Endothelial cell of umbilical vein (primary cell): ENCODE measurements at regions not wholly inside any gene's neighbourhood (a gene's known extent, or its start where the extent isn't known, plus 50 kb on each side); places are given as distances from the start of the nearest gene placed in this dataset.

Experiments used
- BruUV-seq: library from RNA; stranded (reverse); fragments of 400-500 nt; replicated peaks from 2 replicates; lab custom pipeline; 2021; lab: Mats Ljungman, UMichigan
- CTCF ChIA-PET: fragments of 300-600, 350-600 bp; sonication (Branson Sonifier 250); formaldehyde crosslinking; loops from one replicate; lab custom pipeline; 2021; ENCODE audit warnings: antibody characterized with exemption, inconsistent platforms; lab: Charles Lee
- POLR2A ChIA-PET: fragments of 300-600, 350-600 bp; sonication (Branson Sonifier 250); formaldehyde crosslinking; loops from one replicate; lab custom pipeline; 2021; ENCODE audit warnings: antibody characterized with exemption, inconsistent platforms; lab: Charles Lee
- DNase-seq: peaks from one replicate; pipeline ENCODE4 v3.0.0-alpha.2; 2011; ENCODE audit warnings: low read depth, low spot score
- FAIRE-seq: peaks from 2 replicates; lab custom pipeline; 2011; peaks lifted over from hg19 to GRCh38; lab: Jason Lieb, UNC
- H2AFZ ChIP-seq: 2 replicates; pipeline ENCODE4 v1.6.0; 2012; ENCODE audit warnings: low read depth, low read length, control low read depth, inconsistent platforms
- H3K27ac ChIP-seq: 2 replicates; pipeline ENCODE4 v1.5.1; 2011; ENCODE audit warnings: low read depth, mild to moderate bottlenecking, control low read depth, low read length, moderate library complexity; ENCODE audit not compliant: insufficient read depth
- H3K27me3 ChIP-seq, 2 experiments: 2 replicates each; pipeline versions ENCODE4 v1.6.0 to v1.6.1; 2011; ENCODE audit warnings: low read length in 2 of 2, mixed read lengths in 1 of 2; ENCODE audit not compliant: control insufficient read depth in 2 of 2, insufficient read depth in 2 of 2
- H3K36me3 ChIP-seq, 2 experiments: 2 replicates in 1 of 2; 3 replicates in 1 of 2; pipeline ENCODE4 v1.5.1; 2011; ENCODE audit warnings: low read length in 2 of 2, mild to moderate bottlenecking in 1 of 2, moderate library complexity in 1 of 2; ENCODE audit not compliant: control insufficient read depth in 2 of 2, insufficient read depth in 2 of 2; ENCODE audit errors: extremely low read depth in 1 of 2
- H3K4me1 ChIP-seq: 3 replicates; pipeline ENCODE4 v1.5.1; 2011; ENCODE audit warnings: mild to moderate bottlenecking, low read length; ENCODE audit not compliant: control insufficient read depth, insufficient read depth; ENCODE audit errors: extremely low read depth
- H3K4me2 ChIP-seq: 2 replicates; pipeline ENCODE4 v1.6.1; 2011; ENCODE audit warnings: low read length, control low read depth, mixed read lengths; ENCODE audit not compliant: insufficient read depth
- H3K4me3 ChIP-seq, 3 experiments: fragments of 200-600 bp in 1 of 3; sonication (generic), shearing (Covaris generic) in 1 of 3; replicated peaks in 1 of 3; 2 replicates each; pipeline ENCODE4 v1.5.1; 2011 to 2016; ENCODE audit warnings: control low read depth in 3 of 3, low read length in 3 of 3, mild to moderate bottlenecking in 2 of 3, inconsistent platforms in 1 of 3, low read depth in 1 of 3, moderate library complexity in 1 of 3; ENCODE audit not compliant: insufficient read depth in 1 of 3
- H3K79me2 ChIP-seq: 2 replicates; pipeline ENCODE4 v1.6.0; 2012; ENCODE audit warnings: low read length, inconsistent platforms; ENCODE audit not compliant: control insufficient read depth, insufficient read depth
- H3K9ac ChIP-seq: replicated peaks from 2 replicates; pipeline ENCODE3; 2011; ENCODE audit warnings: low read length, control low read depth; ENCODE audit not compliant: insufficient read depth; ENCODE audit errors: extremely low read depth
- H3K9me1 ChIP-seq: replicated peaks from 3 replicates; pipeline ENCODE4 v1.6.0; 2011; ENCODE audit warnings: mild to moderate bottlenecking, low read length; ENCODE audit not compliant: control insufficient read depth, insufficient read depth; ENCODE audit errors: extremely low read depth
- H3K9me3 ChIP-seq: replicated peaks from 2 replicates; pipeline ENCODE4 v1.5.1; 2012; ENCODE audit warnings: low read length, inconsistent platforms; ENCODE audit not compliant: control insufficient read depth, insufficient read depth
- H4K20me1 ChIP-seq: replicated peaks from 2 replicates; pipeline ENCODE3; 2011; ENCODE audit warnings: mild to moderate bottlenecking, low read length; ENCODE audit not compliant: control insufficient read depth, insufficient read depth; ENCODE audit errors: extremely low read depth
- EZH2 ChIP-seq: IDR thresholded peaks from 2 replicates; pipeline ENCODE4 v1.6.1; 2012; ENCODE audit warnings: borderline replicate concordance, low read depth, mild to moderate bottlenecking, moderate library complexity, low read length, inconsistent platforms; ENCODE audit not compliant: severe bottlenecking
- FOS ChIP-seq: IDR thresholded peaks from 2 replicates; pipeline ENCODE4 v1.6.1; 2011; ENCODE audit warnings: mild to moderate bottlenecking, low read length, moderate library complexity, borderline replicate concordance; ENCODE audit not compliant: insufficient read depth
- GATA2 ChIP-seq: IDR thresholded peaks from 2 replicates; pipeline ENCODE4 v1.7.0; 2011; ENCODE audit warnings: low read depth, mild to moderate bottlenecking, moderate library complexity, mixed read lengths, low read length; ENCODE audit not compliant: insufficient read length, insufficient read depth
- JUN ChIP-seq: IDR thresholded peaks from 2 replicates; pipeline ENCODE4 v1.6.1; 2011; ENCODE audit warnings: borderline replicate concordance, low read depth; ENCODE audit not compliant: insufficient read length, insufficient read depth
- MYC ChIP-seq: IDR thresholded peaks from one replicate; pipeline ENCODE4 v1.6.1; 2011; ENCODE audit warnings: mild to moderate bottlenecking, low read depth, low read length
- POLR2A ChIP-seq: IDR thresholded peaks from 2 replicates; pipeline ENCODE4 v1.6.1; 2012; ENCODE audit warnings: low read depth, mild to moderate bottlenecking, control low read depth, low read length
- POLR2AphosphoS5 ChIP-seq: IDR thresholded peaks from 2 replicates; pipeline ENCODE4 v1.6.1; 2012; ENCODE audit warnings: low read depth, mild to moderate bottlenecking, control low read depth, low read length, moderate library complexity; ENCODE audit not compliant: insufficient read depth
- dilution Hi-C: fragments of 300-500 bp; cut with MboI; formaldehyde crosslinking; loops from one replicate; pipeline ENCODE4 v1.15.0; 2019; ENCODE audit warnings: low sequenced_read_pairs; ENCODE audit not compliant: extremely low pct_ligation_motif_present
- intact Hi-C: fragments of 100-400 bp; cut with micrococcal nuclease; formaldehyde crosslinking; loops from one replicate; pipeline ENCODE4 v1.10.0; 2022
- TF ChIP-seq, protein P1 (sequence below): IDR thresholded peaks from 2 replicates; pipeline ENCODE4 v1.6.1; 2011; ENCODE audit not compliant: insufficient read depth, insufficient read length
- TF ChIP-seq, protein P2 (sequence below), 2 donors: IDR thresholded peaks; 1 replicate in 1 of 2; 2 replicates in 1 of 2; pipeline ENCODE4 v1.5.1; 2011; ENCODE audit warnings: low read length in 2 of 2, mild to moderate bottlenecking in 2 of 2, moderate library complexity in 2 of 2, control low read depth in 1 of 2, inconsistent platforms in 1 of 2, low read depth in 1 of 2; ENCODE audit not compliant: insufficient read depth in 1 of 2; ENCODE audit errors: extremely low read depth in 1 of 2

DNA sequence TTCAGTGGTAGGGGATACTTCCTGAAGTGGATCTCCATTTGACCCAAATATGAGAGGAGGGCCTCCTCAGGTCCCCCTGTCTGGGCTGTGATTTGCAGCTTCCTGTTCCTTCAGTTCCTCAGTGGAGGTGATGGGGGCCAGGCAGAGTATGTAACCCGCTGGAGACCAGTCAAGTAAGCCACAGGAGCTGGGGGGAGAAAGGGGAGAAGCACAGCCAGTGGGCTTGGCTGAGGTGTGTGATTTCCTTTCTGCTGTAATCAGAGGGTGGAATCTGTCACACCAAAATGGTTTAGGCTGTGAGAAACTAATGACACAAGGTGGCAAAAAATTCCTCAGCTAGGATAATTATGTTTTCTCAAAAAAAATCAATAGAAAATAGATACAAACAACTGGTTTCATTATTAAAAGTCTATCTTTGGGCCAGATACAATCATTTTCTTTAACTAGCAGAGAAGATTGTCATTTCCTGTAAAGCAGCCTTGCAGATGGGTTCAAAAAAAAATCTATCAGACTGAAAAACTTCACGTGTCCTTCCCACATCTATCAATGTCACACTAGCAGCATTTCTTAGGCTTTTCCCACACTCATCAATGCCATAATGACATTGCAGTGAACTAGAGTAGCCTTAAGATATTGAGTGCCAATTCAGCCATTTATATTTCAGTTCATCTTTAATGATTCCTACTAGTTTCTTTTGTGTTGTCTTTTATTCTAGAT is 1660.3 kb downstream of the EFNB2 start:
- FAIRE-seq (no peak), DNase-seq (no peak)
- Histone ChIP-seq H3K36me3 (no peaks in the 10 kb centered on the region), H3K27ac (no peak overlapping the region), H3K4me2 (no peak overlapping the region), H3K9ac (no peak overlapping the region), H3K4me1 (no peaks in the 10 kb centered on the region), H4K20me1 (no peaks in the 10 kb centered on the region), H2AFZ (no peak overlapping the region), H3K79me2 (no peaks in the 10 kb centered on the region), H3K9me3 (no peaks in the 10 kb centered on the region), H3K27me3 (no peaks in the 10 kb centered on the region), H3K4me3 (no peak overlapping the region), H3K9me1 (no peaks in the 10 kb centered on the region)
- POLR2A ChIA-PET, result no interaction called here
- CTCF ChIA-PET, result no interaction called here
- dilution Hi-C loops, result no loop called here
- TF ChIP-seq FOS (no peak), POLR2AphosphoS5 (no peak), JUN (no peak), GATA2 (no peak), EZH2 (no peak), POLR2A (no peak), MYC (no peak)
- TF ChIP-seq, protein P1, sequence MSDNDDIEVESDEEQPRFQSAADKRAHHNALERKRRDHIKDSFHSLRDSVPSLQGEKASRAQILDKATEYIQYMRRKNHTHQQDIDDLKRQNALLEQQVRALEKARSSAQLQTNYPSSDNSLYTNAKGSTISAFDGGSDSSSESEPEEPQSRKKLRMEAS, result no peak
- TF ChIP-seq, protein P2, sequence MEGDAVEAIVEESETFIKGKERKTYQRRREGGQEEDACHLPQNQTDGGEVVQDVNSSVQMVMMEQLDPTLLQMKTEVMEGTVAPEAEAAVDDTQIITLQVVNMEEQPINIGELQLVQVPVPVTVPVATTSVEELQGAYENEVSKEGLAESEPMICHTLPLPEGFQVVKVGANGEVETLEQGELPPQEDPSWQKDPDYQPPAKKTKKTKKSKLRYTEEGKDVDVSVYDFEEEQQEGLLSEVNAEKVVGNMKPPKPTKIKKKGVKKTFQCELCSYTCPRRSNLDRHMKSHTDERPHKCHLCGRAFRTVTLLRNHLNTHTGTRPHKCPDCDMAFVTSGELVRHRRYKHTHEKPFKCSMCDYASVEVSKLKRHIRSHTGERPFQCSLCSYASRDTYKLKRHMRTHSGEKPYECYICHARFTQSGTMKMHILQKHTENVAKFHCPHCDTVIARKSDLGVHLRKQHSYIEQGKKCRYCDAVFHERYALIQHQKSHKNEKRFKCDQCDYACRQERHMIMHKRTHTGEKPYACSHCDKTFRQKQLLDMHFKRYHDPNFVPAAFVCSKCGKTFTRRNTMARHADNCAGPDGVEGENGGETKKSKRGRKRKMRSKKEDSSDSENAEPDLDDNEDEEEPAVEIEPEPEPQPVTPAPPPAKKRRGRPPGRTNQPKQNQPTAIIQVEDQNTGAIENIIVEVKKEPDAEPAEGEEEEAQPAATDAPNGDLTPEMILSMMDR (IDR thresholded peaks at IDR 0.05; ENCODE audit: extremely low read depth in 1 of 2, insufficient read depth in 1 of 2, low read depth in 1 of 2, low read length in 2 of 2), result no peak
- no TSS peak for BruUV-seq
- intact Hi-C loops, result no loop called here
